ENCODE measurements at regions not wholly inside any gene's neighbourhood (a gene's known extent, or its start where the extent isn't known, plus 50 kb on each side); places are given as distances from the start of the nearest gene placed in this dataset.
"Not testable (repeated sequence)": the region's sequence is repeated elsewhere in the genome, so short reads cannot be mapped to it uniquely, and the experiment has no call there.

DNA sequence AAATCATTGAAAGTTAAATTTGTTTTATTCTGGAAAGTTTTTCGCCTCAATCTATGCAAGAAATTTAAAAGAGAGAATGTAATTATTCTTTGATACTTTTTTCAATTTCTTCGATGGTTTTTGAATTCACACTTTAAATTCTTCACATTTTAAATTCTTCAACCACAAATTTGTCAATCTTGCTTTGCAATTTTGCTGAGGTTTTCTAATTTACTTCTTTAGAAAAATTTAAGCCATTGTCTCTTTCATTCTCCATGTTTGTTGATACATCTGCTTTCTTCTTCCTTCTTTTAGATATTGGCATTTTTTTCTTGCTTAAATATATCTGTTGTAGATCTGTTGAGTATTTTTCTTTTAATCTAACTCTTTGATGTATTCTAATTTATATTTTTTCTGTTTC, 301.9 kb upstream of the DSEL start:
- FAIRE-seq = peak; percentile 5

DNA sequence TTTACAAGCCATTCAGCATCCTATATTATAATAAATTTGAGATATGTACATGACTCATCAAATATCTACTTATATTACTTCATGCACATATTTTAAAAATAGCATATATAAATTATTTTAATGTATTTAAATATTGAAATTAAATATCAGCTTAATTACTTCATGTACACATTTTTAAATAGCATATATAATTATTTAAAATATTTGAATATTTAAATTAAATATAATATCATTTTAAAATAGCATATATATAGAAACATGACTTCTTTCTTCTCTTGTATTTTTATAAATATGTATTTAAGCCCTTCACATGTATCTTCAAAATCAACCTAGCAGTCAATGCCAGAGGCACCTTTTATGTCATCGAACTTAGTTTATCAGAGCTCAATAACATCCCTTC, 298.8 kb upstream of the DSEL start:
- FAIRE-seq = no peak

DNA sequence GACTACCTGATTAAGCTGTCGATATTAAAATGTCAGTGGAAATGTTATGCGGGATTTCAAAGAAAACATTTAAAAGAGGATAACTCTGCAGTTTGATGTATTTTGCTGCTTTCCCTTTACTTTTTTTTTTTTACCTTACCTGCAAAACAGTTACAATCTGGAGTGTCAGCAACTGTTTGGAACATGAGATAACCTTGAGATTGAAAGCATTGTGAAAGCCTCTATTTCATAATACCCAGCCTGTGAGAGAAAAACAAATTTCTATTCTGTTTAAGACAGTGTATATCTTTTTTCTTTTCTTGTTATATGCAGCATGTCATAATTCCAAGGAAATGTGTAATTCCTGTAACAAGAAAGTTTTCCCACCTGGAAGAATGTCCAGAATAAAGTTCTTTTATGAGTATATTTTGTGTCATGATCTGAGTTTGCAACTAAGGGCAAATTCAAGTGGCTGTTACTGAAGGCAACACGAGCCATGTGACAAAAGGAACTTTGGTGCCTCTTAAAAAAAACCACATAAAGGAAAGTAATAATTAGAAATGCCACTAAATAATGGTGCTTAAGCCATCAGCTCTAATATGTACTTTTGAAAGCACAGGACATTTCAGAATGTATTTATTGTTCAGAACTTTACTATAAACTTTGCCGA, 297.0 kb upstream of the DSEL start:
- no peak for FAIRE-seq

DNA sequence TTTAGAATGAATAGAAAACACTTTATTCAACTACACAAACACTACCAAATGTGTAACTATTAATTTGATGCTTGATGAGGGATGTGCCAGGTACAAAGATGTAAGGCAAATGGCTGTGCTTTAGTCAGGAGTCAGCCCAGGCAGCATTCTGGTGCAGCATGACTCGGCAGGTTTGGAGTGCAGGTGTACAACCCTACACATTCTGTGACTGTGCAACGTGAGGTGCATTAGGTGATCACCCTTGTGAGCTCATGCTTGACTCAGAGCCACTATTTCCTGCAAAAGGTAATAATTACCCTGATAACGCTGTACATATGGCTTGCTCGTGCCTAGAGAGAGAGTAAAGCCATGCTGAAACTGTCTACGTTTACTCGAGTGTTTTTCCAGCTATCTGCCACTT, 288.7 kb upstream of the DSEL start:
- FAIRE-seq = no peak

DNA sequence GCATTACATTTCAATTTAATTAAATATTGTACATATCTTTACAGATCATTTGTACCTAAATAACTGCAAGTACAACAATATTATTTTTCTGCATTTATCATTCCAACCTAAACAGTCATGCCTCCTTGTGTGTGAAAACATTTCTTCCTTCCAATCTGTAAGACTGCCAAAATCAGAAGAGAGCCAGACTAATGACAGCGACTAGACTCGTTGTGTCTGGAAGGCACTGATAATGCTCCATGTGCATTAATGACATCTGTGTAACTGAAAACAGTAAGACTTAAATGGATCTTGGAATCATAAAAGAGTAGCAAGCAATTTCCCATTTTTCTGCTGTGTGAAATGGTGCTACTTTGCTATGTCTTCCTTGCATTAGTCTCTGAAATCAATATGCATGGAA, 278.0 kb upstream of the DSEL start:
- FAIRE-seq = no peak

DNA sequence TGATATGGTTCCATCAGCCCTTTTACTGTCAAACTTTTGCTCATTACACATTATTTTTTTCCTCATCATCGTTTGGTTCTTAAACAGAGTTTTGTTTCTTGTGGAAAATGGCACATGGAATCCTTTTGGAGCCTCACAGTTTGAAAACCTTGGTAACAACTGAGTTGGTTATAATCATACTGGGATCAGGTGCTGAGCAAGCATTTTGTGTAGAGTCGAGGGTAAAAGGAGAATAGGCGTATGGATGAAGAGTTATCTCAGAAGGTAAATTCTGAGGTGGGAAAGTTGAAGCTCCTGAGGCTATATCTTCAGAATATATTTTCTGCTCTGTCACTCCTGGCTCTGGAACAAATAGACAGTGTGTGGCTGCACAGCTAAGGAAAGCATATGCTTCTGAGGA, 274.0 kb upstream of the DSEL start:
- no peak for FAIRE-seq

DNA sequence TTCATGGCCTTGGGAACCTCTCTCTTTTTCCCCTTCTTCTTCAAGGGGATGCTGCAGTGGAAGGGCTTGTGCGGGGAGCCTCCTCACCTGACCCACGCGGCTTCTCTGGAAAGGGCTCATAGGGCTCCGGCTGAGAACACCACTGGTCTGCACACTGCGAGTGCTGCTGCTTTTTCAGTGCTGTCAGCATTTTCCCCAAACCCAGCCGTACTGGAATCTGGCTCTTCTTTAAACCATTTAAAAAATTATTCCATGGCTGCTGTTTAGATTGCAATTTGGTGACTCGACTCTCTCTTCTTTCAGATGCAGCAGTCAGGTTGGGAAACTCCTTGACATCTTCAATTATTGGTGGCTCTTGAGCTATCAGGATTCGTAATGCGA, 272.6 kb upstream of the DSEL start:
- FAIRE-seq = no peak

DNA sequence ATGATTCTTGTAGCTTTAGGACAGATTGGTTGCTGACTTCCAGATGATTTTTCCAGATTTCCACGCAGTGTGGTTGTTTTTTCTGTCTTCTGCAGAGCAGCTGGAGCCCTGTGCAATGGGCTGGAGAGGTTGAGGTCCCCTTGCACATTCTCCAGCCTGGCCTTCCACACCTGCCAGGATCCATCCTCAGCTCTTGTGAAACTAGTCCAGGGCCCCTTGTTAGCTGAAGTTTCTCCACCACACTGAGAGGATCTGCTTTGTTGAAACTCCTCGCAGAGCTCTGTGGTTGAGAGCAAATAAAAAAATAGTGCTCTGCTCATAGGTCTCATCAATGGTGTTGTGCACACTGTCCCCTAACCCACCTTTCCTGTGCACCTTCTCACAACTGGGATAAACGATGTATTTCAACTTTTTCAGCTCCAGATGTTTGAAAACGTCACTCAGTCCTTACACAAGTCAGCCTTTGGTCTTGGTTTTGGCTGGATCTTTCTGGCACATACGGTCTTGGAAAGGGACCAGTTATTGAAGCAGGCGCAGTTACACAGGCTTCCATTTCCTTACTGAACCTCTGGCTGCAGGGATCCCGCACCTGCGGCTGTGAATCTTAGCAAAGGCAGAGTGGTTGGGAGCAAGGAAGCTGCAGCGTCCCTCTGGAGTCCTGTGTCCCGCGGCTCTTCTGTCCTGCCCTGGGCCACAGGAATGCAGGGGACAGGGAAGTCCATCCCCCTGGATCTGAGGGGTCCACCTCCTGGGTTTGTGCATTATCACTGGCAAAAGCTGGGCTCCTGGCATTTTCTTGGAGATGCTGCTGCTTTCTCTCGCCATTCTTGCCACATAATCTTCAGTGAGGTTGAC, 272.0 kb upstream of the DSEL start:
- FAIRE-seq = no peak

DNA sequence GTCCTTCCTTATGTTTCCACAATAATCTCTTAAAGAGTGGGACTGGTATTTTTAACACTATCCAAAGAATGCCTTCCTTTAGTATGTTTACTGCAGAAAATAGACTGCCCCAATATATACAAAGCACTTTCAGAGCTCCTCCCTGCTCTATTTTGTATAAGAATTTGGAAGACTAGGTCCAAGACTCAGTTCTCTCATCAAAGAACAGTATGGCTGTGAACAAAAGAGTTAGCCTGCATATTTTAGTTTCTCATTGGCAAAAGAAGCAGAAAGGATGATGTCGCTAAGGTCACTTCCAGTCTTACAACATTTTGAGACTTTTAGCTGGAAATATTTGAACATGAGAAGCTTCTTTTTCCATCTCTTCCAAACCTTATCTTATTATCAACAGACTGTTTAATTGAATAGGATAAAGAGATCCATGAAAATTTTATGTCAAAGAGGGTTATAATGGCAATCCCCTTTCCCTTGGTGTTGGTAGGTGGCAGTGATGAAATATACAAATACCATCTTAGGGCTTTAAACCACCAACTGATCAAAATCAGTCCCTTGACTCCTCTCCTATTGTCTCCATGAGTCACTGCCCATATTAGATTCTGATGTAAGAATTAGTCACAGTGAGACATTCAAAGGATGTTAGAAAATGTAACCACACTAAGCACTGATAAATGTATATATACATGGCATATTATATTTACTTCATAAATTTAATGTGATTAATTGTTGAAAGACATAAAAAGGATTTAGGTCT, 266.9 kb upstream of the DSEL start:
- FAIRE-seq = no peak

DNA sequence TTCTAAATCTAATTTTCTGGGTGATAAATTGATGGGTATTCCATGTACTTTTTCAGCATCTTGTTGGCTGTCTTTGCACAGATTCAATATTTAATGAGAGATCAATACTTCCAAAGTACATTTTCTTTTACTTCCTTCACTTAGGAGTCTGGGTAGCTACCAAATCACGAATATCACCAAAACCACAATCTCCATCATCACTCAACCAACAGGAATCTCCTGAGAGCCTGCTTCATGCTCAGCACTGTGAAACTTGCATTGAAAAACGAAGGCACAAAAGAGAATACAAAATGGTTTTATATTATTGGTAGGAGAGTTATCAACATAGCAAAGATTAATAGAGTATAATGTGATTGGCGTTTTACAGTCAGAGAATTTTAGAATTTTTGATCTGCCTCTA, 261.5 kb upstream of the DSEL start:
- no peak for FAIRE-seq

DNA sequence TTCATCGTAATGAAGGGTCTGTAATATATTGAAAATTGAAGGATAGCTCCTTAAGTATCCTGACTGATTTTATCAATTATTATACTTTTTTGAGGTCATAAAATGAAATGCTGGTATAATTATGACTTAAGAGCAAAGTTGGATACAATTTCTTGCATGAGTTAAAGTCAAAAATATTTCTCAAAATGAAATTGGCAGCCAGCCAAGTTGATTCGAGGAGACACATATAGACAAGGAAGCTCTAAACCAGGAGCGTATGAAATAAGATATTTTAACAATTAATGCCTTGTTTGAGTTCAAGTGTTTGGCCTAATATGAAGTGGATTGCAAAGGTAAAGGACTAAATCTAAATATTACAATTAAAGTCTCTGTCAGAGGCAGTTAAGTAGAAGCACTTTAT, 260.4 kb upstream of the DSEL start:
- FAIRE-seq = no peak

DNA sequence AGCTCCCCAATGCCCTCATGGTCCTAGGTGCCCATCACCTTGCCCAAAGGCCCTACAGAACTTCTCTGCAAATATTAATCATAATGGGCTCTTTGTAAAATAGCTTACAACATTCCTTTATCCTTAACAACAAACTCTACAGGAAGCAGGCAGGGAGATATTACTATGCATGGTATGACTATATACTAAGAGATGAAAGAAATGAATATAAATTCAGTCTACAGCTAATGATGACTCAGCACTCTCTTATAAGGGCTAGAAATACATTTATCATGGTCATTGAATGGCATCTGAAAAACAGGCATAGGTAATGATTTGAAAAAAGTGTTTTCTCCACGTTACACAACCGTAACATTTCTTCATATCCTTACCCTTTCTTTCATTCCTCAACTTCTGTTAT, 254.8 kb upstream of the DSEL start:
- FAIRE-seq = no peak

DNA sequence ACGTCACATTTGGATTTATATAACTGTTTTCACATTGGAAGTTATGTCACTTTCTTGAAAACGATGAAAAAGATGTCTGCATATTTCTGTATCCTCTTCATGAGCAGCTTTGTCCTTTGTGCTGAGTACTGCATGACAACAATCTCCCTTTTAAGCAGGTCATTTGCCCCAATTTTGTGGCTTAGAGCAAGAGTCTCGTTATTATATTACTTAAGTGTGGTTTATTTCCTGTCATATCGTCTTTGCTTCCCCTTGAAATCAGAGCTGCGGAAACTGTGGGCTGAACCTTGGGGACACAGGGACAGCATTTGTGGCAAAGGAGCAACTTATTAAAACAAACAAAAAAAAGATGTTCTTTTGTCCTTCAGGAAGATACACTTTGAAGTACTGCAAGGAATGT, 254.0 kb upstream of the DSEL start:
- no peak for FAIRE-seq

DNA sequence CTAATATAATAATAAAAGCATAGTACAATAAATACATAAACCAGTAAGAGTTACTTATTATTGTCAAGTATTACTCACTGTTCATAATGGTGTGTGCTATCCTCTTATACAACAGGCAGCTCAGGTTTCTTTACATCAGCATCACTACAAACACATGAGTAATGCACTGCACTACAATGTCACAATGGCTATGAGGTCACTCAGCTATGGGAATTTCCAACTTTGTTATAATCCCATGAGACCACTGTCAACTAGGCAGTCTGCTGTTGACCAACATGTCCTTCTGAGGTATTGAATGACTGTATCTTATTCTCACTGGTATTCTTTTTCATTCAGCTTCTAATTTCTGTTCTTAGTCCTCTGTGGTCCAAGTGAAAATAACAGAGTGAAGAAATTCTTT, 250.4 kb upstream of the DSEL start:
- FAIRE-seq = no peak

DNA sequence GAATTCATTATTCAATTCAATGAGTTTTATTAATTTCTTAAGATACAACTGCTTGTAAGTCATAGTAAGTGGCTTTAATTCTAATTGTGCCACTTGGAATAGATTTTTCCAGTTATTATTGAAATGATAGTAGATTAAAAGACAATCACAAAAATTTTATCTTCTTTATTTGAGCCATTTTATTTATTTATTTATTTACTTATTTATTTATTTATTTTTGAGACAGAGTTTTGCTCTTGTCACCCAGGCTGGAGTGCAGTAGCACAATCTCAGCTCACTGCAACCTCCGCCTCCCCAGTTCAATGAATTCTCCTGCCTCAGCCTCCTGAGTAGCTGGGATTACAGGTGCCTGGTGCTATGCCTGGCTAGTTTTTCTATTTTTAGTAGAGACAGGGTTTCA, 235.7 kb upstream of the DSEL start:
- not testable (repeated sequence) for FAIRE-seq

DNA sequence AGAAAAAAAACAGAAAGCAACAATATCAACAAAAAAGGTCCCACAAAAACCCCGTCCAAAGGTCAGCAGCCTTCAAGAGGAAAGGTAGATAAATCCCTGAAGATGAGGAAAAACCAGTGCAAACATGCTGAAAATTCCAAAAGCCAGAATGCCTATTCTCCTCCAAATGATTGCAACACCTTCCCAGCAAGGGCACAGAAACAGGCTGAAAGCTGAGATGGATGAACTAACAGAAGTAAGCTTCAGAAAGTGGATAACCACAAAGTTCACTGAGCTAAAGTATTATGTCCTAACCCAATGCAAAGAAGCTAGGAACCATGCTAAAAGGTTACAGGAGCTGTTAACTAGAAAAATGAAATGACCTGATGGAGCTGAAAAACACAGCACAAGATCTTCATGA, 226.4 kb upstream of the DSEL start:
- FAIRE-seq = no peak

DNA sequence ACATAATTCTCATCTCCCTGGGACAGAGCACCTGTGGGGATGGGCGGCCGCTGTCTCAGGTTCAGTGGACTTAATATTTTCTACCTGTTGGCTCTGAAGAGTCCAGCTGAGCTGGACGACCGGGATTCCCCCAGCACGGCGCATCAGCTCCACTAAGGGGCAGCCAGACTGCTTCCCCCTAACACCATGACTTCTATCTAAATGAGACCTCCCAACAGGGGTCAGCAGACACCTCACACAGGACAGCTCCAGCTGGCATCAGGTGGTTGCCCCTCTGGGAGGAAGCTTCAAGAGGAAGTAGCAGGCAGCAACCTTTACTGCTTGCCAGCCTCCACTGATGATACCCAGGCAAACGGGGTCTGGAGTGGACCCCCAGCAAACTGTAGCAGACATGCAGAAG, 226.0 kb upstream of the DSEL start:
- FAIRE-seq = no peak

DNA sequence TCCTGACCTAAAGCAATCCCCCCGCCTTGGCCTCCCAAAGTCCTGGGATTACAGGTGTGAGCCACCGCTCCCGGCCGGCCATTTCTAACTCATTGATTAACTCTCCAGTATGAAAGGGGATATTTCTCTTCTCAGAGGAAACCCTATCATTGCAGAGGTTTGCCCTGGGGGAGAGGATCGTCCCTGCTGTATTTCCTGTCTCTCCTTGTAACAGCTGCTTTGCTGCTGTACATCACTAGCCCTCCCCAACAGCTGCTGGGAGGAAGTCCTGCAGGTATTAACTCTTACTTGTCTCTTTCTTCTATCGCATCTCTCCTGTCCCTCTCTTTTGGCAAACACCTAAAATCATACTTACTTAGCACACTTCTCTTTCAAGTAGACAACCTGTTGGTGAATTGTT, 219.0 kb upstream of the DSEL start:
- FAIRE-seq = no peak

DNA sequence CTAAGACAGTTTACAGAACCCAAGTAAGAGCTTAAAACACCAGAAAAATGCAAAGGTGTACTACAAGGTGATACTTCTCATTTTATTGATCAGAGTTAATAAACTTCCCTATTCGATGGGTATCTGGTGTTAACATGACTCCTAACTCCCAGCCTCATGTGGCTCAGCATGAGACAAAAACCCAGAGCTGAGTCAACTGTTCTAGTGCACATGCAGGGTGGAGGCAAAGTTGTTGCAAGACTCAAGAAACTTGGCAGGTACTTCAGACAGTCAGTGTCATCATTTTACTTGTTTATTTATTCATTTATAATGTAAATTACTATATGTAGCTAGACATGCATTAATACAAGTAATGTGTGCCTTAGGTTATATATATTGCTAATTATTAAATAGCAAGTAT, 216.6 kb upstream of the DSEL start:
- no peak for FAIRE-seq

DNA sequence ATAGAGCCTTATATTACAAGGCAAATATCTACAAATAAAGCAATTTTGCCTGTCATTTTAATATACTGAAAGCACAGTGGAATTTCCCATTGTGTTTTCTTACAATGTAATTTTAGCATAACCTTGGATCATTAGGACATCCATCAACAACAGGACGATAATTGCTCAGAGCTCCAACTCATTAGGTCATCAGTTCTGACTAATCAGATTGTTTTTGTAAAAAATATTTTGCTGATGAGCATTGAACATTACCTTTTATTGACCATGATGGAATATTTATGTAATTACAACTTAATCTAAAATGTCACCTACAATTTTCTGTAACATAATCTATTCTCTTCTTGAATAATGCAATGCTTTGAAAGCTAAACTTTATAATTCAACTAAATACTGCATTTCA, 215.3 kb upstream of the DSEL start:
- FAIRE-seq = no peak

DNA sequence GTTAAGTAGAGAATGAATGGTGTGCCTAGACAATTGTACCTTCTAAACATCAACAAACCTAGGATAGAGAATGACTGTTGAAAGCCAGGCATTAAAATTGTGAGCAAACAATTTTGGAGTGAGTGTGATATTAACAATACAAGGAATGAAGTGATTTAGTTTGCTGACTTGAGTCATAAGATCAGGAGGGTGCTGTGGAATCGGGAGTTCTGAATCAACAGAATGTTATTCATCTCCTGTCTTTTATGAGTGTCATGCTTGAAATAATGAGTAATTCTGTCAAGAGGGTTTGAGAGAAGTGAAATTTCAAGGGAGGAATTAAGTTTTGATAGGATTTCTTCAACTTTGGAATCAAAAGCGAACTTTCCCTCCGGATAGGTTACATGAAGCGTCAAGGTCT, 214.4 kb upstream of the DSEL start:
- no peak for FAIRE-seq

DNA sequence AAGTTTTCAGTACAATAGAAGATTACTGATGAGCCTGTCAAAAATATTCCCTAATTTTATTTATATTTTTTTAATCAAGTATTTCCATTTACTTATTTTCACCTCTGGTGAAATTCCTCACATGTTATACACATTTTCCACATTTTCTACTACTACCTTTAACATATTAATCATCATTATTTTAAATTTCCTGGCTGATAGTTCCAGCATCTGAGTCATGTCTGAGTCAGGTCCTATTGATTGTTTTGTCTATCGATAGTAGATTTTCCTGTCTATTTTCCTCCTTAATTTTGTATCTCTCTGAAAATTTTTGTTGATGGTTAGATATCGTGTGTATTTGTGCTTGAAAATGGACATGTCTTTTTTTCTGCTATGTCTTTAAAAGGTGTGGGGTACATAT, 211.8 kb upstream of the DSEL start:
- peak; percentile 45 for FAIRE-seq

DNA sequence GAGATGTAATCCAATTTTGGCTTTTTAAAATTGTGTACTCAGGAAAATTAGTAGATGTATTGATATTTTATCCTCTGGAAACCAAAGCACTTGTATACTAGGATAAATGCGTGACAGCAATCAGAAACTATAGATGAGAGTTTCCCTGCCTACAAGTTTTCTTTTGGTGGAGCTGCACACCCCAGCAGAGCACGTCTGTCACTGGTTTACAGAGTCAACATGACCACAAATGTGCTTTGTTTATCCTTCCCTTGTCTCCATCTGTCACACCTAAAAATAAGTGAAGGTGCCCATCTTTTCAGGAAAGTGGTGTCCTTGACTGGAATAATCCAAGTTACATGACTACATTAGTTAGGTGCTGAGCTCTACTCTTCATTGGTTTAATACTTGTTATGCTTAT, 210.4 kb upstream of the DSEL start:
- FAIRE-seq = no peak

DNA sequence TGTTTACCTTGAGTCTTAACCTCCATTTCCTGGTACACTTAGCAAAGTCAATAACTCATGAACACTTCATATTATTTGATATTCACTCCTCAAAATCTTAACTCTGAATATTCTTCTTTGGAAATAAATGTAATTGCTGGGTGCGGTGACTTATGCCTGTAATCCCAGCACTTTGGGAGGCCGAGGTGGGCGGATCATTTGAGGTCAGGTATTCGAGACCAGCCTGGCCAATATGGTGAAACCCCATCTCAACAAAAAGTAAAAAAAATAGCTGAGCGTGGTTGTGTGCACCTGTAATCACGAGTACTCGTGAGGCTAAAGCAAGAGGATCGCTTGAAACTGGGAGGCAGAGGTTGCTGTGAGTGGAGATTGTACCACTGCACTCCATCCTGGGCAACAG, 201.3 kb upstream of the DSEL start:
- no peak for FAIRE-seq

All from islet of Langerhans (tissue), 1 donor.